ENCODE measurements at regions not wholly inside any gene's neighbourhood (a gene's known extent, or its start where the extent isn't known, plus 50 kb on each side); places are given as distances from the start of the nearest gene placed in this dataset.

GRCh38 chr2:11051280-11051679 is 104.0 kb upstream of the SLC66A3 start:
- no peak for TF ChIP-seq FOSL1 (IDR thresholded peaks at IDR 0.05; ENCODE audit: low read depth)
- TF ChIP-seq CTCF (IDR thresholded peaks at IDR 0.05 in 2 of 3, conservative IDR thresholded peaks at IDR 0.05 in 1 of 3; ENCODE audit: borderline replicate concordance in 1 of 3, insufficient read depth in 1 of 3, low read depth in 2 of 3, low read length in 2 of 3): no peak
- no peak for TF ChIP-seq SIN3A (IDR thresholded peaks at IDR 0.05; ENCODE audit: low read depth)
- no peak for TF ChIP-seq POLR2AphosphoS5 (IDR thresholded peaks at IDR 0.05; ENCODE audit: low read depth, low read length)
- no peak for TF ChIP-seq RAD21 (IDR thresholded peaks at IDR 0.05; ENCODE audit: low read depth)
